ENCODE measurements at regions not wholly inside any gene's neighbourhood (a gene's known extent, or its start where the extent isn't known, plus 50 kb on each side); places are given as distances from the start of the nearest gene placed in this dataset.

GRCh38 chr13:104256701-104257100 lies 1190.5 kb upstream of the SLC10A2 start (continued):
- TF ChIP-seq ZBTB49 (tag by site-specific recombination; IDR thresholded peaks at IDR 0.05; ENCODE audit: low read depth) (no peak), ZNF791 (tag by site-specific recombination; IDR thresholded peaks at IDR 0.05) (no peak), OVOL3 (tag by site-specific recombination; IDR thresholded peaks at IDR 0.05) (no peak), ZNF19 (tag by site-specific recombination; IDR thresholded peaks at IDR 0.05; ENCODE audit: low read depth) (no peak), GLI2 (tag by site-specific recombination; IDR thresholded peaks at IDR 0.05; ENCODE audit: borderline replicate concordance, low read depth) (no peak), ZNF211 (tag by site-specific recombination; IDR thresholded peaks at IDR 0.05; ENCODE audit: low read depth) (no peak), ZNF621 (tag by site-specific recombination; IDR thresholded peaks at IDR 0.05) (no peak), ZNF366 (tag by site-specific recombination; conservative IDR thresholded peaks at IDR 0.05) (no peak)
- TF ChIP-seq, protein P1, sequence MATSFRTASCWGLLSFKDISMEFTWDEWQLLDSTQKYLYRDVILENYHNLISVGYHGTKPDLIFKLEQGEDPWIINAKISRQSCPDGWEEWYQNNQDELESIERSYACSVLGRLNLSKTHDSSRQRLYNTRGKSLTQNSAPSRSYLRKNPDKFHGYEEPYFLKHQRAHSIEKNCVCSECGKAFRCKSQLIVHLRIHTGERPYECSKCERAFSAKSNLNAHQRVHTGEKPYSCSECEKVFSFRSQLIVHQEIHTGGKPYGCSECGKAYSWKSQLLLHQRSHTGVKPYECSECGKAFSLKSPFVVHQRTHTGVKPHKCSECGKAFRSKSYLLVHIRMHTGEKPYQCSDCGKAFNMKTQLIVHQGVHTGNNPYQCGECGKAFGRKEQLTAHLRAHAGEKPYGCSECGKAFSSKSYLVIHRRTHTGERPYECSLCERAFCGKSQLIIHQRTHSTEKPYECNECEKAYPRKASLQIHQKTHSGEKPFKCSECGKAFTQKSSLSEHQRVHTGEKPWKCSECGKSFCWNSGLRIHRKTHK (tag by site-specific recombination; IDR thresholded peaks at IDR 0.05) = no peak
- TF ChIP-seq, protein P2, sequence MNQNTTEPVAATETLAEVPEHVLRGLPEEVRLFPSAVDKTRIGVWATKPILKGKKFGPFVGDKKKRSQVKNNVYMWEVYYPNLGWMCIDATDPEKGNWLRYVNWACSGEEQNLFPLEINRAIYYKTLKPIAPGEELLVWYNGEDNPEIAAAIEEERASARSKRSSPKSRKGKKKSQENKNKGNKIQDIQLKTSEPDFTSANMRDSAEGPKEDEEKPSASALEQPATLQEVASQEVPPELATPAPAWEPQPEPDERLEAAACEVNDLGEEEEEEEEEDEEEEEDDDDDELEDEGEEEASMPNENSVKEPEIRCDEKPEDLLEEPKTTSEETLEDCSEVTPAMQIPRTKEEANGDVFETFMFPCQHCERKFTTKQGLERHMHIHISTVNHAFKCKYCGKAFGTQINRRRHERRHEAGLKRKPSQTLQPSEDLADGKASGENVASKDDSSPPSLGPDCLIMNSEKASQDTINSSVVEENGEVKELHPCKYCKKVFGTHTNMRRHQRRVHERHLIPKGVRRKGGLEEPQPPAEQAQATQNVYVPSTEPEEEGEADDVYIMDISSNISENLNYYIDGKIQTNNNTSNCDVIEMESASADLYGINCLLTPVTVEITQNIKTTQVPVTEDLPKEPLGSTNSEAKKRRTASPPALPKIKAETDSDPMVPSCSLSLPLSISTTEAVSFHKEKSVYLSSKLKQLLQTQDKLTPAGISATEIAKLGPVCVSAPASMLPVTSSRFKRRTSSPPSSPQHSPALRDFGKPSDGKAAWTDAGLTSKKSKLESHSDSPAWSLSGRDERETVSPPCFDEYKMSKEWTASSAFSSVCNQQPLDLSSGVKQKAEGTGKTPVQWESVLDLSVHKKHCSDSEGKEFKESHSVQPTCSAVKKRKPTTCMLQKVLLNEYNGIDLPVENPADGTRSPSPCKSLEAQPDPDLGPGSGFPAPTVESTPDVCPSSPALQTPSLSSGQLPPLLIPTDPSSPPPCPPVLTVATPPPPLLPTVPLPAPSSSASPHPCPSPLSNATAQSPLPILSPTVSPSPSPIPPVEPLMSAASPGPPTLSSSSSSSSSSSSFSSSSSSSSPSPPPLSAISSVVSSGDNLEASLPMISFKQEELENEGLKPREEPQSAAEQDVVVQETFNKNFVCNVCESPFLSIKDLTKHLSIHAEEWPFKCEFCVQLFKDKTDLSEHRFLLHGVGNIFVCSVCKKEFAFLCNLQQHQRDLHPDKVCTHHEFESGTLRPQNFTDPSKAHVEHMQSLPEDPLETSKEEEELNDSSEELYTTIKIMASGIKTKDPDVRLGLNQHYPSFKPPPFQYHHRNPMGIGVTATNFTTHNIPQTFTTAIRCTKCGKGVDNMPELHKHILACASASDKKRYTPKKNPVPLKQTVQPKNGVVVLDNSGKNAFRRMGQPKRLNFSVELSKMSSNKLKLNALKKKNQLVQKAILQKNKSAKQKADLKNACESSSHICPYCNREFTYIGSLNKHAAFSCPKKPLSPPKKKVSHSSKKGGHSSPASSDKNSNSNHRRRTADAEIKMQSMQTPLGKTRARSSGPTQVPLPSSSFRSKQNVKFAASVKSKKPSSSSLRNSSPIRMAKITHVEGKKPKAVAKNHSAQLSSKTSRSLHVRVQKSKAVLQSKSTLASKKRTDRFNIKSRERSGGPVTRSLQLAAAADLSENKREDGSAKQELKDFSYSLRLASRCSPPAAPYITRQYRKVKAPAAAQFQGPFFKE (tag by site-specific recombination; IDR thresholded peaks at IDR 0.05; ENCODE audit: borderline replicate concordance) = no peak

- H3K9me3 ChIP-seq (ENCODE audit: control insufficient read depth, insufficient read depth, low read depth, low read length) = no peaks in the 10 kb centered on the region
- H3K4me1 ChIP-seq (ENCODE audit: control insufficient read depth, insufficient read depth, low read length) = peaks cover 2% of the 10 kb centered on the region; the same call in 1 of the 2 replicates
- H3K36me3 ChIP-seq (ENCODE audit: control insufficient read depth in 2 of 2, insufficient read depth in 1 of 2, low read length in 2 of 2) = no peaks in the 10 kb centered on the region
- CTCF ChIA-PET = no interaction called here
- no peak overlapping the region for H3K4me3 ChIP-seq (ENCODE audit: low read depth, low read length)
- no peak overlapping the region for H3K27ac ChIP-seq (ENCODE audit: extremely low read depth, low read depth, low read length)
- POLR2A ChIA-PET = no interaction called here
- TF ChIP-seq ZNF16 (tag by site-specific recombination; IDR thresholded peaks at IDR 0.05; ENCODE audit: low read depth) (no peak), KLF16 (tag by site-specific recombination; IDR thresholded peaks at IDR 0.05) (no peak), ZBTB8A (tag by site-specific recombination; IDR thresholded peaks at IDR 0.05) (no peak), ZNF544 (tag by site-specific recombination; IDR thresholded peaks at IDR 0.05) (no peak), ZNF645 (tag by site-specific recombination; IDR thresholded peaks at IDR 0.05) (no peak), ZNF19 (tag by site-specific recombination; IDR thresholded peaks at IDR 0.05; ENCODE audit: low read depth) (no peak), SCRT2 (tag by site-specific recombination; IDR thresholded peaks at IDR 0.05) (no peak), EGR2 (tag by site-specific recombination; IDR thresholded peaks at IDR 0.05; ENCODE audit: low read depth) (no peak), SCRT1 (tag by site-specific recombination; IDR thresholded peaks at IDR 0.05; ENCODE audit: borderline replicate concordance) (no peak)
- TF ChIP-seq, protein P3, sequence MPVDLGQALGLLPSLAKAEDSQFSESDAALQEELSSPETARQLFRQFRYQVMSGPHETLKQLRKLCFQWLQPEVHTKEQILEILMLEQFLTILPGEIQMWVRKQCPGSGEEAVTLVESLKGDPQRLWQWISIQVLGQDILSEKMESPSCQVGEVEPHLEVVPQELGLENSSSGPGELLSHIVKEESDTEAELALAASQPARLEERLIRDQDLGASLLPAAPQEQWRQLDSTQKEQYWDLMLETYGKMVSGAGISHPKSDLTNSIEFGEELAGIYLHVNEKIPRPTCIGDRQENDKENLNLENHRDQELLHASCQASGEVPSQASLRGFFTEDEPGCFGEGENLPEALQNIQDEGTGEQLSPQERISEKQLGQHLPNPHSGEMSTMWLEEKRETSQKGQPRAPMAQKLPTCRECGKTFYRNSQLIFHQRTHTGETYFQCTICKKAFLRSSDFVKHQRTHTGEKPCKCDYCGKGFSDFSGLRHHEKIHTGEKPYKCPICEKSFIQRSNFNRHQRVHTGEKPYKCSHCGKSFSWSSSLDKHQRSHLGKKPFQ (tag by site-specific recombination; IDR thresholded peaks at IDR 0.05) = no peak
- TF ChIP-seq, protein P4, sequence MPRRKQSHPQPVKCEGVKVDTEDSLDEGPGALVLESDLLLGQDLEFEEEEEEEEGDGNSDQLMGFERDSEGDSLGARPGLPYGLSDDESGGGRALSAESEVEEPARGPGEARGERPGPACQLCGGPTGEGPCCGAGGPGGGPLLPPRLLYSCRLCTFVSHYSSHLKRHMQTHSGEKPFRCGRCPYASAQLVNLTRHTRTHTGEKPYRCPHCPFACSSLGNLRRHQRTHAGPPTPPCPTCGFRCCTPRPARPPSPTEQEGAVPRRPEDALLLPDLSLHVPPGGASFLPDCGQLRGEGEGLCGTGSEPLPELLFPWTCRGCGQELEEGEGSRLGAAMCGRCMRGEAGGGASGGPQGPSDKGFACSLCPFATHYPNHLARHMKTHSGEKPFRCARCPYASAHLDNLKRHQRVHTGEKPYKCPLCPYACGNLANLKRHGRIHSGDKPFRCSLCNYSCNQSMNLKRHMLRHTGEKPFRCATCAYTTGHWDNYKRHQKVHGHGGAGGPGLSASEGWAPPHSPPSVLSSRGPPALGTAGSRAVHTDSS (tag by site-specific recombination; IDR thresholded peaks at IDR 0.05) = no peak
- TF ChIP-seq, protein P5, sequence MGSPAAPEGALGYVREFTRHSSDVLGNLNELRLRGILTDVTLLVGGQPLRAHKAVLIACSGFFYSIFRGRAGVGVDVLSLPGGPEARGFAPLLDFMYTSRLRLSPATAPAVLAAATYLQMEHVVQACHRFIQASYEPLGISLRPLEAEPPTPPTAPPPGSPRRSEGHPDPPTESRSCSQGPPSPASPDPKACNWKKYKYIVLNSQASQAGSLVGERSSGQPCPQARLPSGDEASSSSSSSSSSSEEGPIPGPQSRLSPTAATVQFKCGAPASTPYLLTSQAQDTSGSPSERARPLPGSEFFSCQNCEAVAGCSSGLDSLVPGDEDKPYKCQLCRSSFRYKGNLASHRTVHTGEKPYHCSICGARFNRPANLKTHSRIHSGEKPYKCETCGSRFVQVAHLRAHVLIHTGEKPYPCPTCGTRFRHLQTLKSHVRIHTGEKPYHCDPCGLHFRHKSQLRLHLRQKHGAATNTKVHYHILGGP (tag by site-specific recombination; IDR thresholded peaks at IDR 0.05) = no peak
These were observed 1187.0 kb upstream of the SLC10A2 start for GRCh38 chr13:104253063-104253680.
